Activated T-cell treated with anti-CD3 and anti-CD28 coated beads, Interleukin-2, amount 50 U/mL, for 4 hours (primary cell): ENCODE measurements at regions not wholly inside any gene's neighbourhood (a gene's known extent, or its start where the extent isn't known, plus 50 kb on each side); places are given as distances from the start of the nearest gene placed in this dataset.

Source experiments
- ATAC-seq, 2 donors: fragments of 200-7000 bp; cut with Tn5 transposase; one replicate each; pipeline ENCODE4 v1.10.0; 2021
- DNase-seq: peaks from one replicate; pipeline ENCODE4 v3.0.0-alpha.2; 2020
- H3K27me3 Mint-ChIP-seq: one replicate; pipeline ENCODE4 v1.8.0; 2021; ENCODE audit warnings: low read depth, mixed read lengths
- H3K36me3 Mint-ChIP-seq: one replicate; pipeline ENCODE4 v1.8.0; 2022; ENCODE audit warnings: mixed read lengths; ENCODE audit not compliant: insufficient read depth
- H3K4me1 Mint-ChIP-seq: one replicate; pipeline ENCODE4 v1.8.0; 2021; ENCODE audit warnings: low read depth, mixed read lengths
- H3K4me3 Mint-ChIP-seq: one replicate; pipeline ENCODE4 v1.8.0; 2021; ENCODE audit warnings: mild to moderate bottlenecking, moderate library complexity, mixed read lengths
- H3K9me3 Mint-ChIP-seq: one replicate; pipeline ENCODE4 v1.8.0; 2021; ENCODE audit warnings: mixed read lengths

- no peak for ATAC-seq
- H3K4me1 Mint-ChIP-seq = no peaks in the 10 kb centered on the region
- DNase-seq = no peak
- H3K4me3 Mint-ChIP-seq = no peak overlapping the region
- H3K9me3 Mint-ChIP-seq = no peaks in the 10 kb centered on the region
- H3K27me3 Mint-ChIP-seq = peaks cover 4% of the 10 kb centered on the region
- H3K36me3 Mint-ChIP-seq = no peaks in the 10 kb centered on the region
Measured at GRCh38 chr19:5220866-5221265, 119.7 kb downstream of the PTPRS start.

GRCh38 chr19:5220361-5220760 lies 120.3 kb downstream of the PTPRS start:
- DNase-seq (no peak), ATAC-seq (no peak)
- Mint-ChIP-seq H3K4me1 (no peaks in the 10 kb centered on the region), H3K9me3 (no peaks in the 10 kb centered on the region), H3K36me3 (no peaks in the 10 kb centered on the region), H3K4me3 (no peak overlapping the region), H3K27me3 (peaks cover 4% of the 10 kb centered on the region)

GRCh38 chr19:5219551-5220304 lies 120.9 kb downstream of the PTPRS start:
- H3K9me3 Mint-ChIP-seq = no peaks in the 10 kb centered on the region
- peaks cover 4% of the 10 kb centered on the region for H3K27me3 Mint-ChIP-seq
- DNase-seq (no peak), ATAC-seq (no peak)
- no peaks in the 10 kb centered on the region for H3K36me3 Mint-ChIP-seq
- no peak overlapping the region for H3K4me3 Mint-ChIP-seq
- no peaks in the 10 kb centered on the region for H3K4me1 Mint-ChIP-seq

DNA sequence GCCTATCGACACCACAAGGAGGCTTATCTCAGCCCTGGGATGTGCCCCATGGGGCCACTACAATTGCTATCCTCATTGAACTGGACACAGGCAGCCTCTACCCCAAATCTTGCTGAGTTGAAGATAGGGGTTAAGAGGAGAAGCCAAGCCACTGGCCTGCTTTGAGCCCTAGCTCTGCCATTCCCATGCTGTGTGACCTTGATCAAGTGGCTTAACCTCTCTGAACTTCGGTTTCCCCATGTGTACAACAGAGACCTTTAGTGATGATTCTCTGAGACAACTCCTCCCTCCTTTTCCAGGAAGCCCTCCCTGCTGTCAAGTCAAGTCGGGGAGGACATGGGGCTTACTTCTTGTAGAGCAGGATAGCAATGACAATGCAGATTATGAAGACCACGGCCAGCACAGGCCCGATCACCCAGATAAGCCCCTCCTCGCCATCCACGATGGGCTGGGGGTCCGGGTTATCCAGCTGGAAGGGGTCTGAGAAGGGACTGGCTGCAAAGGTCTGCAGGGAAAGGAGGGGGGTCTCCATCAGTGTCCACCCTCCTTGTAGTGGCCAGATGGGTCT lies 121.6 kb downstream of the PTPRS start:
- DNase-seq (no peak), ATAC-seq (no peak)
- no peaks in the 10 kb centered on the region for H3K36me3 Mint-ChIP-seq
- no peaks in the 10 kb centered on the region for H3K27me3 Mint-ChIP-seq
- no peaks in the 10 kb centered on the region for H3K4me1 Mint-ChIP-seq
- no peaks in the 10 kb centered on the region for H3K9me3 Mint-ChIP-seq
- no peak overlapping the region for H3K4me3 Mint-ChIP-seq

- H3K4me3 Mint-ChIP-seq = no peak overlapping the region
- no peaks in the 10 kb centered on the region for H3K27me3 Mint-ChIP-seq
- no peaks in the 10 kb centered on the region for H3K4me1 Mint-ChIP-seq
- H3K9me3 Mint-ChIP-seq = no peaks in the 10 kb centered on the region
- H3K36me3 Mint-ChIP-seq = no peaks in the 10 kb centered on the region
- no peak for DNase-seq
- no peak for ATAC-seq
Measured at GRCh38 chr19:5218255-5218855, 122.3 kb downstream of the PTPRS start.

- ATAC-seq (no peak), DNase-seq (no peak)
- no peaks in the 10 kb centered on the region for H3K27me3 Mint-ChIP-seq
- no peak overlapping the region for H3K4me3 Mint-ChIP-seq
- no peaks in the 10 kb centered on the region for H3K36me3 Mint-ChIP-seq
- H3K4me1 Mint-ChIP-seq = no peaks in the 10 kb centered on the region
- H3K9me3 Mint-ChIP-seq = no peaks in the 10 kb centered on the region
Measured at GRCh38 chr19:5217171-5217570, 123.4 kb downstream of the PTPRS start.

- H3K27me3 Mint-ChIP-seq = no peaks in the 10 kb centered on the region
- H3K4me3 Mint-ChIP-seq = no peak overlapping the region
- H3K4me1 Mint-ChIP-seq = no peaks in the 10 kb centered on the region
- no peaks in the 10 kb centered on the region for H3K9me3 Mint-ChIP-seq
- ATAC-seq (no peak), DNase-seq (no peak)
- H3K36me3 Mint-ChIP-seq = no peaks in the 10 kb centered on the region
Measured at GRCh38 chr19:5216141-5216847, 124.3 kb downstream of the PTPRS start.

DNA sequence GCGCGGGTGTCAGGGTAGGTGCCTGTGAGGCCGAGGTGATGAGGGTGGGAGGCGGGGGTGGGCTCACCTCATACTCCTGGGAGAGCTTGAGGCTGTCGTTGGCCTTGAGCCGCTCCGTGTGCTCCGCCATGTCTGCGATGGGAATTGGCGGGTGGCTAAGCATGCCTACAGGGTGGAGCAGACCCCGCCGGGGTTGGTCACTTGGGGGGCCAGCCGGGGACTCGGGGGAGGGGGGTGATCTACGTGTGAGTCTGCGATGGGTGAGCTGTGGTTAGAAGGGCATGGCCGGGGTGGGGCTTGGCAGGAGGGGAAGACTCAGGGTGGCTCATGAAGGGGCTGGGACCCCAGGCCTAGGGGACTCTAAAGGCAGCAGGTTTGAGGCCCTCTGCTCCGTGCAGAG lies 125.2 kb downstream of the PTPRS start:
- ATAC-seq = no peak
- no peaks in the 10 kb centered on the region for H3K27me3 Mint-ChIP-seq

DNA sequence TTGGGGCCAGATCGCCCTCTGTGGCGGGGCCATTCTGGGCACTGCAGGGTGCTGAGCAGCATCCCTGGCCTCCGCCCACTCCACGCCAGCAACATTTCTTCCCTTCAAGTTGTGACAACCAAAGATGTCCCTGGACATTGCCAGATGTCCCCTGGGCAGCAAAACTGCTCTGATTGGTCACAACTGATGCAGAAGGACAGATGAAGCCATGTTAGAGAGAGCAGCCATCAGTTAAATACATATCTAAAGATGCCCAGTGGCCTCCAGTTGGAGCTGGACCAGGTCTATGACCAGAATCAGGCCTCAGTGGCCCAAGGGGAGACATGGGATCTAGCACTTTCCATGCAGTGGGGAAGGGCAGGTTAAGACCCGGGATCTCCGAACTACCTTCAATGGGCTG lies 125.7 kb downstream of the PTPRS start:
- Mint-ChIP-seq H3K9me3 (peaks cover 4% of the 10 kb centered on the region), H3K36me3 (peaks cover 3% of the 10 kb centered on the region), H3K4me3 (no peak overlapping the region), H3K27me3 (no peaks in the 10 kb centered on the region), H3K4me1 (no peaks in the 10 kb centered on the region)
- DNase-seq (no peak), ATAC-seq (no peak)

More for the DNA sequence above, 125.2 kb downstream of the PTPRS start:
- no peak overlapping the region for H3K4me3 Mint-ChIP-seq
- no peaks in the 10 kb centered on the region for H3K4me1 Mint-ChIP-seq
- H3K9me3 Mint-ChIP-seq = peaks cover 4% of the 10 kb centered on the region
- DNase-seq = no peak
- H3K36me3 Mint-ChIP-seq = peaks cover 3% of the 10 kb centered on the region

- H3K9me3 Mint-ChIP-seq = peaks cover 4% of the 10 kb centered on the region
- H3K27me3 Mint-ChIP-seq = no peaks in the 10 kb centered on the region
- no peaks in the 10 kb centered on the region for H3K4me1 Mint-ChIP-seq
- DNase-seq (no peak), ATAC-seq (no peak)
- no peak overlapping the region for H3K4me3 Mint-ChIP-seq
- H3K36me3 Mint-ChIP-seq = peaks cover 3% of the 10 kb centered on the region
Measured at GRCh38 chr19:5214371-5214770, 126.2 kb downstream of the PTPRS start.

DNA sequence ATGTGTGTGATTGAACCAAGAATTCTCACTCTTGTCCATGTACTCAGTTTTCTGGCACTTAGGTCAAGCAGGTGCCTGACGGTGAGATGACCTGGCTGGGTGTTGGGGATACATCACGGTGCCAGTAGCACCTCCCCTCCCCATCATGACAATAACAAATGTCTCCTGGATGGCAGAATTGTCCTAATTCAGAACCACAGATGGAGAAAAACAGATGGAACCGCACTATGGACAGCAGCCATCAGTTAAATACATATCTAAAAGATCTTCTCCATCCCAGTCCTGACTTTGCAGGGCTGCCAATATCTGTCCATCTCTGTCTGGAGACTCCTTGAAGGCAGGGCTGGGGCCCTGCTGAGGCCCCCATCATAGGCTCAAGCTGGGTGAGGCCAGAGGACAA lies 126.9 kb downstream of the PTPRS start:
- H3K27me3 Mint-ChIP-seq = no peaks in the 10 kb centered on the region
- no peak overlapping the region for H3K4me3 Mint-ChIP-seq
- H3K9me3 Mint-ChIP-seq = peaks cover 4% of the 10 kb centered on the region
- H3K4me1 Mint-ChIP-seq = no peaks in the 10 kb centered on the region
- DNase-seq (no peak), ATAC-seq (no peak)
- peaks cover 3% of the 10 kb centered on the region for H3K36me3 Mint-ChIP-seq

DNA sequence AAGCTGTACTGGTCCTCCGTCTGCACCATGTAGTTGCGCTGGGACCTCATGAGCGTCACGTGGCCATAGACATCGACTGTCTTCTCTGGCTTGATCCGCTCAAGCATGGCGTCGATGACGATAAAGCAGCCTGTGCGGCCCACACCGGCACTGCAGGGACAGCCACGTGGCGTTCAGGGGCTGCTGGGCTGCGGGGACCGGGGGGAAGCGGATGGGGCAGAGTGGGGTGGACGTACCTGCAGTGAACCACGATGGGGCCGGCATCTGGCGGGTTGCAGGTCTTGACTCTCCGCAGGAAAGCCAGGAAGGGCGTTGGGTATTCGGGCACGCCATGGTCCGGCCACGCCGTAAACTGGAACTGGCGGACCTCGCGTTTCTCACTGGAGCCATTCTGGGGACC lies 128.5 kb downstream of the PTPRS start:
- Mint-ChIP-seq H3K36me3 (peaks cover 3% of the 10 kb centered on the region), H3K27me3 (no peaks in the 10 kb centered on the region), H3K9me3 (peaks cover 4% of the 10 kb centered on the region), H3K4me3 (no peak overlapping the region), H3K4me1 (no peaks in the 10 kb centered on the region)
- ATAC-seq (no peak), DNase-seq (no peak)

GRCh38 chr19:5211217-5211822 lies 129.3 kb downstream of the PTPRS start:
- DNase-seq = no peak
- Mint-ChIP-seq H3K36me3 (peaks cover 3% of the 10 kb centered on the region), H3K4me3 (no peak overlapping the region), H3K4me1 (no peaks in the 10 kb centered on the region), H3K27me3 (no peaks in the 10 kb centered on the region), H3K9me3 (peaks cover 4% of the 10 kb centered on the region)
- ATAC-seq = no peak

- Mint-ChIP-seq H3K4me1 (peaks cover 2% of the 10 kb centered on the region), H3K9me3 (peaks cover 4% of the 10 kb centered on the region), H3K27me3 (no peaks in the 10 kb centered on the region), H3K36me3 (peaks cover 3% of the 10 kb centered on the region), H3K4me3 (no peak overlapping the region)
- no peak for ATAC-seq
- no peak for DNase-seq
Measured at GRCh38 chr19:5210556-5210955, 130.1 kb downstream of the PTPRS start.
